IPS-15b (cell line): ENCODE measurements at regions not wholly inside any gene's neighbourhood (a gene's known extent, or its start where the extent isn't known, plus 50 kb on each side); places are given as distances from the start of the nearest gene placed in this dataset.

Experiments
- H3K27me3 ChIP-seq: one replicate; pipeline ENCODE4 v1.6.1; 2013; ENCODE audit warnings: low read length; ENCODE audit not compliant: control insufficient read depth, insufficient read depth
- H3K36me3 ChIP-seq: one replicate; pipeline ENCODE4 v1.6.1; 2013; ENCODE audit warnings: low read length; ENCODE audit not compliant: control insufficient read depth, insufficient read depth
- H3K4me1 ChIP-seq: one replicate; pipeline ENCODE4 v1.6.1; 2013; ENCODE audit warnings: mild to moderate bottlenecking, low read length; ENCODE audit not compliant: control insufficient read depth, insufficient read depth
- H3K4me3 ChIP-seq: one replicate; pipeline ENCODE4 v1.5.1; 2013; ENCODE audit warnings: low read depth, low read length
- H3K9ac ChIP-seq: one replicate; pipeline ENCODE4 v1.6.1; 2013; ENCODE audit warnings: low read depth, mild to moderate bottlenecking, low read length
- H3K9me3 ChIP-seq: one replicate; pipeline ENCODE4 v1.6.1; 2013; ENCODE audit warnings: mild to moderate bottlenecking, low read length; ENCODE audit not compliant: control insufficient read depth, insufficient read depth

GRCh38 chr5:167759057-167759821 is 532.2 kb upstream of the WWC1 start:
- Histone ChIP-seq H3K4me1 (peaks cover 3% of the 10 kb centered on the region), H3K4me3 (no peak overlapping the region), H3K27me3 (no peaks in the 10 kb centered on the region), H3K9ac (no peak overlapping the region), H3K36me3 (no peaks in the 10 kb centered on the region), H3K9me3 (no peaks in the 10 kb centered on the region)

GRCh38 chr5:167763772-167764171 is 527.7 kb upstream of the WWC1 start:
- Histone ChIP-seq H3K36me3 (no peaks in the 10 kb centered on the region), H3K27me3 (no peaks in the 10 kb centered on the region), H3K4me1 (peaks cover 17% of the 10 kb centered on the region), H3K4me3 (no peak overlapping the region), H3K9me3 (no peaks in the 10 kb centered on the region), H3K9ac (no peak overlapping the region)

- H3K4me3 ChIP-seq, result no peak overlapping the region
- H3K27me3 ChIP-seq, result no peaks in the 10 kb centered on the region
- no peak overlapping the region for H3K9ac ChIP-seq
- H3K4me1 ChIP-seq, result peaks cover 17% of the 10 kb centered on the region
- no peaks in the 10 kb centered on the region for H3K9me3 ChIP-seq
- H3K36me3 ChIP-seq, result no peaks in the 10 kb centered on the region
Observed at GRCh38 chr5:167764641-167765289, 526.7 kb upstream of the WWC1 start.

- H3K9me3 ChIP-seq, result no peaks in the 10 kb centered on the region
- peaks cover 17% of the 10 kb centered on the region for H3K4me1 ChIP-seq
- no peak overlapping the region for H3K4me3 ChIP-seq
- no peaks in the 10 kb centered on the region for H3K36me3 ChIP-seq
- no peaks in the 10 kb centered on the region for H3K27me3 ChIP-seq
- H3K9ac ChIP-seq, result no peak overlapping the region
Observed at GRCh38 chr5:167765352-167765751, 526.1 kb upstream of the WWC1 start.

- Histone ChIP-seq H3K36me3 (no peaks in the 10 kb centered on the region), H3K4me1 (peaks cover 17% of the 10 kb centered on the region), H3K4me3 (no peak overlapping the region), H3K9me3 (no peaks in the 10 kb centered on the region), H3K27me3 (no peaks in the 10 kb centered on the region), H3K9ac (no peak overlapping the region)
Observed at GRCh38 chr5:167766957-167767356, 524.5 kb upstream of the WWC1 start.

GRCh38 chr5:167767795-167768194 is 523.6 kb upstream of the WWC1 start:
- Histone ChIP-seq H3K36me3 (no peaks in the 10 kb centered on the region), H3K4me1 (peaks cover 17% of the 10 kb centered on the region), H3K27me3 (no peaks in the 10 kb centered on the region), H3K9me3 (no peaks in the 10 kb centered on the region), H3K9ac (no peak overlapping the region), H3K4me3 (no peak overlapping the region)

- H3K9ac ChIP-seq, result no peak overlapping the region
- no peaks in the 10 kb centered on the region for H3K9me3 ChIP-seq
- H3K4me1 ChIP-seq, result peaks cover 8% of the 10 kb centered on the region
- no peaks in the 10 kb centered on the region for H3K27me3 ChIP-seq
- H3K4me3 ChIP-seq, result no peak overlapping the region
- no peaks in the 10 kb centered on the region for H3K36me3 ChIP-seq
Observed at GRCh38 chr5:167769846-167770413, 521.5 kb upstream of the WWC1 start.

GRCh38 chr5:167770461-167770860 is 521.0 kb upstream of the WWC1 start:
- Histone ChIP-seq H3K27me3 (no peaks in the 10 kb centered on the region), H3K4me3 (no peak overlapping the region), H3K36me3 (no peaks in the 10 kb centered on the region), H3K9ac (no peak overlapping the region), H3K4me1 (peaks cover 3% of the 10 kb centered on the region), H3K9me3 (no peaks in the 10 kb centered on the region)

GRCh38 chr5:167771571-167771970 is 519.9 kb upstream of the WWC1 start:
- no peaks in the 10 kb centered on the region for H3K27me3 ChIP-seq
- H3K4me3 ChIP-seq, result no peak overlapping the region
- no peak overlapping the region for H3K9ac ChIP-seq
- H3K36me3 ChIP-seq, result no peaks in the 10 kb centered on the region
- H3K4me1 ChIP-seq, result no peaks in the 10 kb centered on the region
- no peaks in the 10 kb centered on the region for H3K9me3 ChIP-seq

- no peak overlapping the region for H3K4me3 ChIP-seq
Observed at GRCh38 chr5:167773668-167774301, 517.7 kb upstream of the WWC1 start.

GRCh38 chr5:167777746-167778145 is 513.7 kb upstream of the WWC1 start:
- Histone ChIP-seq H3K36me3 (no peaks in the 10 kb centered on the region), H3K4me1 (no peaks in the 10 kb centered on the region), H3K9me3 (no peaks in the 10 kb centered on the region), H3K4me3 (no peak overlapping the region), H3K27me3 (no peaks in the 10 kb centered on the region), H3K9ac (no peak overlapping the region)

More at GRCh38 chr5:167773668-167774301, 517.7 kb upstream of the WWC1 start:
- H3K9me3 ChIP-seq, result no peaks in the 10 kb centered on the region
- no peaks in the 10 kb centered on the region for H3K4me1 ChIP-seq
- H3K27me3 ChIP-seq, result no peaks in the 10 kb centered on the region
- no peak overlapping the region for H3K9ac ChIP-seq
- H3K36me3 ChIP-seq, result no peaks in the 10 kb centered on the region
